Activated naive CD4-positive, alpha-beta T cell treated with anti-CD3 and anti-CD28 coated beads, Interleukin-2, amount 10 ng/mL, durations not matched to agents 7 days and 5 days (primary cell): ENCODE measurements at regions not wholly inside any gene's neighbourhood (a gene's known extent, or its start where the extent isn't known, plus 50 kb on each side); places are given as distances from the start of the nearest gene placed in this dataset.
"Not testable (repeated sequence)": the region's sequence is repeated elsewhere in the genome, so short reads cannot be mapped to it uniquely, and the experiment has no call there.

Source experiments
- CTCF ChIA-PET: fragments of 350-600 bp; sonication (Branson Sonifier 250); formaldehyde crosslinking; loops from one replicate; lab custom pipeline; 2021; ENCODE audit warnings: antibody characterized with exemption; lab: Charles Lee
- DNase-seq: peaks from one replicate; pipeline ENCODE4 v3.0.0-alpha.2; 2020
- H3K27ac Mint-ChIP-seq: one replicate; pipeline ENCODE4 v1.8.0; 2021; ENCODE audit warnings: mild to moderate bottlenecking, moderate library complexity, mixed read lengths
- H3K27me3 Mint-ChIP-seq: one replicate; pipeline ENCODE4 v1.8.0; 2021; ENCODE audit warnings: mild to moderate bottlenecking, mixed read lengths
- H3K36me3 Mint-ChIP-seq: one replicate; pipeline ENCODE4 v1.8.0; 2021; ENCODE audit warnings: mixed read lengths
- H3K4me1 Mint-ChIP-seq: one replicate; pipeline ENCODE4 v1.8.0; 2021; ENCODE audit warnings: mixed read lengths
- H3K4me3 Mint-ChIP-seq: one replicate; pipeline ENCODE4 v1.8.0; 2021; ENCODE audit warnings: mild to moderate bottlenecking, moderate library complexity, mixed read lengths
- H3K9me3 Mint-ChIP-seq: one replicate; pipeline ENCODE4 v1.8.0; 2021; ENCODE audit warnings: mixed read lengths

DNA sequence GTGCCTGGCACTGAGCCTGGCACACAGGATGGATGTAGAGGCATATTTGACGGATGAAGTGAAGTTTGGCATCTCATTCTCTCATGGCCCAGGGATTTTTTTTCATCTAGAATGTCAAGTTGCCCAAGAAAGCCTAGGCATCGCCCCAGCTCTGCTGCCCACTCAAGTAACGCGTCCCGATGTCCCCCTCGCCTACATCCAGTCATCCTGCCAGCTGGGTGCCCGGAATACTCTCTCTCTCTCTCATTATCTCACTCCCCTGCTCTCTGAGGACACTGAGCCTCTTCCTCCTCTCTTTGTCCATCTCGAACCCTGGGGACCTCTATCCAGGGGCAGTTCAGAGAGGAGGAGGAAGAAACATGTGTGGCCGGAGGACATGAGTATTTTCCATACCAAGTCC, 142.3 kb upstream of the ZC3H12A start:
- H3K36me3 Mint-ChIP-seq, result no peaks in the 10 kb centered on the region
- H3K4me1 Mint-ChIP-seq, result no peaks in the 10 kb centered on the region
- no peak overlapping the region for H3K27ac Mint-ChIP-seq
- CTCF ChIA-PET, result no interaction called here
- DNase-seq, result no peak
- peaks cover 7% of the 10 kb centered on the region for H3K27me3 Mint-ChIP-seq
- no peaks in the 10 kb centered on the region for H3K9me3 Mint-ChIP-seq
- no peak overlapping the region for H3K4me3 Mint-ChIP-seq

DNA sequence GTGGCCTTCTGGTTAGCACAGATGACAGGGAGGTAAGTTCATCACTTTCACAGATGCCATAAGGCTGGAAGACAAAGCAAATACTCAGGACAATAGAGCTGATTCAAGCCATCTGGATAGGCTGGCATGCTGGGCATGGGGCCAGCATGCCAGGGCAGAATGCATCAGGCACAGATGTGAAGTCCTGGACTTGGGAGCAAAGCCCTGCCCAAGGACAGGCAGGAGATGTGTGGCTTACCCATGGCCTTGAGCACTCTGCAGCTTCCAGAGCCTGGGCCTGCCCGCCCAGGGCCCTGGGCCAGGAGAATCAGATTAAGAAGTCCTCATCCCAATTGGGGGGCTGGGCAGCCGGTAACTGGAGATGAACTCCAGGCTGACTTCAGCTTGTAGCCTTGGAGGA, 135.7 kb upstream of the ZC3H12A start:
- peaks cover 13% of the 10 kb centered on the region for H3K27me3 Mint-ChIP-seq
- no peaks in the 10 kb centered on the region for H3K4me1 Mint-ChIP-seq
- no peak overlapping the region for H3K4me3 Mint-ChIP-seq
- no peaks in the 10 kb centered on the region for H3K9me3 Mint-ChIP-seq
- H3K36me3 Mint-ChIP-seq, result no peaks in the 10 kb centered on the region
- H3K27ac Mint-ChIP-seq, result no peak overlapping the region
- no peak for DNase-seq
- CTCF ChIA-PET, result no interaction called here

DNA sequence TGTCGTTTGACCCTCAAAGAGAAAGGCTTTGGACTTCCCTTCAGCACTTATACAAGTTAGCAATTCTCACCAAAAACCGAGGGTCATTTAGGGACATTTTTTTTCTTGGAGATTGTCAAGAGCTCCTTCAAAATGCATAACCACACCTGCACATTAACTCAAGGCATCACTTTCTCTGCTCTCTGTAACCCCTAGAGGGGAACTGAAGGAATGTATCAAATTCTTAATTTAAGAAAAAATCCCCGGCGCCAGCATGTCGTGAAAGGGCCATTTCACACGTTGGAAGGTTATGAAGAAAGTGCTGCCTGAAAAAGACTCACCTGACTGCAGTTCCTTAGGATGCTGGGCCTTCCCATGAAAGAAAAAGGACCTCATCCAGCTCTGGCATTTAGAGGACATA, 131.6 kb upstream of the ZC3H12A start:
- DNase-seq, result no peak
- CTCF ChIA-PET, result no interaction called here
- Mint-ChIP-seq H3K4me3 (no peak overlapping the region), H3K27me3 (peaks cover 5% of the 10 kb centered on the region), H3K36me3 (no peaks in the 10 kb centered on the region), H3K4me1 (no peaks in the 10 kb centered on the region), H3K27ac (no peak overlapping the region), H3K9me3 (no peaks in the 10 kb centered on the region)

DNA sequence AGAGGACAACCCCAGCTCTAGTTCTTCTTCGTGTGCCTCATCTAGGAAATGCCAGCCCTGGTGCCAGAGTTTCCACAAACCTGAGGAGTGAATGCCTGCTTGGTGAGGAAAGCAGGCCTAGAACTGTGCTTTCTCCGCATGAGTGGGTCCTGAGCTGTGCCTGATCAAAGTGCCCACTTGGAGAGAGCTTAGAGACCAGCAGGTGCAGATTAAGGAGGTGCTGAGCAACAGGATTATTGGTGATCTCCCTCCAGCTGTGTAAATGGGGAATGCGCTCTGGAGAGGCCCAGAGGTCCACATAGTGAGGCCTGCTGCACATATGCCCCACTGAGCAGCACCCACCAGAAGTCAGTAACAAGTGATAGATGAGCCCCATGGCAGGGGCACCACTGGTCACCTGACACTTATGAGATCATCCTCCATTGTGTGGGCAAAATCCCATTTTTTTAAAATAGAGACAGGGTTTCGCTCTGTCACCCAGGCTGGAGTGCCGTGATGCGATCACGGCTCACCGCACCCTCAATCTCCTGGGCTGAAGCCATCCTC, 127.2 kb upstream of the ZC3H12A start:
- CTCF ChIA-PET, result no interaction called here
- no peak for DNase-seq
- Mint-ChIP-seq H3K4me1 (no peaks in the 10 kb centered on the region), H3K36me3 (no peaks in the 10 kb centered on the region), H3K4me3 (no peak overlapping the region), H3K9me3 (no peaks in the 10 kb centered on the region), H3K27me3 (peaks cover 3% of the 10 kb centered on the region), H3K27ac (no peak overlapping the region)

DNA sequence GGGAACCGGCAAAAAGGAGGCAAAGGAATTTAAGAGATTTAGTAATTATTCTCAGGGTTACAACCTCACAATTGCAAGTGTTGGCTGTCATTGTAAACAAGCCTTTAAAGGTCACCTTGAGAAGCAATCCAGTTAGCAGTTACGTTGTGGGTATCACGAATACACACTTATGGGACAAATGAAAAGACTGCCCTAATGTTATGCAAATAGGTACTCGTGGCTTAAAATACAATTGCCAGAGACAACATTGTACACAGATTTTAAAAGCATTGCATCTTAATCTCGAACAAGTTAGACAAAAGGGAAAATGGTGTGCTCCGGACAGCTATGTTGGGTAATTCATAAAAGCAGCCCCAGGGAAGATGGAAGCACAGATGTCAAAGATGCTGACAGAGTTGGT, 120.5 kb upstream of the ZC3H12A start:
- CTCF ChIA-PET, result no interaction called here
- H3K4me3 Mint-ChIP-seq, result no peak overlapping the region
- no peaks in the 10 kb centered on the region for H3K4me1 Mint-ChIP-seq
- no peak overlapping the region for H3K27ac Mint-ChIP-seq
- no peaks in the 10 kb centered on the region for H3K9me3 Mint-ChIP-seq
- no peaks in the 10 kb centered on the region for H3K36me3 Mint-ChIP-seq
- peaks cover 10% of the 10 kb centered on the region for H3K27me3 Mint-ChIP-seq
- no peak for DNase-seq

DNA sequence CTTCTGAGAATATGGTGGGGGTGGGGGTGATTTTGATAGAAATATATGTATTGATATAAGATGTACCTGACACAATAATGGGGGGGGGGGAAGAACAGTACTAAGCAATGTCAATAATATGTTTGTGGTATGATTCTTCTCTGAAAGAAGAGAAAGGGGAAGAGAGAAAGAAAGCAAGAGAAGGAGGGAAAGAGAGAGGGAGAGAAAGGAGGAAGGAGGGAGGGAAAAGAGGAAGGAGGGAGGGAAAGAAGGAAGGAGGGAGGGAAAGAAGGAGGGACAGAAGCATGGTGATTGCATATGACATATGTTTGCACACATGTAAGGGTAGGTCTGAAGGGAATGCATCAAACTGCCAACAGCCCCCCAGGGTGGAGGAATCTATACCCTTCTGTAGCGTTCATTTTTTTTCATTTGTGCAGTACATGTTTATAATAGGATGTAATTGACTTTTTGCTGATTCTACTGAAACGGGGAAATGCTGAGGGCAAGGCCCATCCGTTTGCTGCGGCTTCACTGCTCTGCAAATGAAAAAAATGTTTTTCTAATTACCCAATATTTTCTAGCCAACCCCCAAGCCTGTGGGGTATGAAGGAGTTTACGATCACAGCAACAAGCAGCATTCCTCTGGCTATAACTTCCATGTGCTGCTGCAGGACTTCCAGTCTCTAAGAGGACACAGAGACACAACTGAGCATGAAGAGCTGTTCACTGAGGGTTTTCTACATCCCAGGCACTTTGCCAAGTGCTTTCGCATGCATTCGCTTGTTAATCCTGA, 119.3 kb upstream of the ZC3H12A start:
- CTCF ChIA-PET, result no interaction called here
- Mint-ChIP-seq H3K9me3 (no peaks in the 10 kb centered on the region), H3K27ac (no peak overlapping the region), H3K27me3 (peaks cover 12% of the 10 kb centered on the region), H3K4me1 (no peaks in the 10 kb centered on the region), H3K4me3 (no peak overlapping the region), H3K36me3 (no peaks in the 10 kb centered on the region)
- DNase-seq, result no peak

DNA sequence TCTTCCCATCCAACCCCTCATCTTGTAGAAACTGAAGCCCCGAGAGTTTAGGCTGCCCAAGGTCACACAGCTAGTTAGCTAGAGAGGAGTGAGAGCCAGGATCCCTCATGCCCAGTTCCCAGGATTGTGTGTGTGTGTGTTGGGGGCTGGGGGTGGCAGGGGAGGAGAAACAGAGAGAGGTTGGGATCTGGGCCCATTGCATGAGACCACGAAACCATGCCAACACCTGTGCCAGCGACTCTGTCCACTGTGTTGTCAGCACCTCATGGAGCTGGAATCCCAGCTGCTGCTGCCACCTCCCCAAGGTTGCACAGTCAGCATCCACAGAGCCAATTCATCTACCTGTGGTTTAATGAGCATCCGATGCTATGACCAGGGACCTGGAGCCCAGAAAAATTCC, 115.4 kb upstream of the ZC3H12A start:
- DNase-seq, result no peak
- no peak overlapping the region for H3K4me3 Mint-ChIP-seq
- H3K27me3 Mint-ChIP-seq, result peaks cover 36% of the 10 kb centered on the region
- no peaks in the 10 kb centered on the region for H3K4me1 Mint-ChIP-seq
- no peak overlapping the region for H3K27ac Mint-ChIP-seq
- no peaks in the 10 kb centered on the region for H3K9me3 Mint-ChIP-seq
- CTCF ChIA-PET, result no interaction called here
- no peaks in the 10 kb centered on the region for H3K36me3 Mint-ChIP-seq

DNA sequence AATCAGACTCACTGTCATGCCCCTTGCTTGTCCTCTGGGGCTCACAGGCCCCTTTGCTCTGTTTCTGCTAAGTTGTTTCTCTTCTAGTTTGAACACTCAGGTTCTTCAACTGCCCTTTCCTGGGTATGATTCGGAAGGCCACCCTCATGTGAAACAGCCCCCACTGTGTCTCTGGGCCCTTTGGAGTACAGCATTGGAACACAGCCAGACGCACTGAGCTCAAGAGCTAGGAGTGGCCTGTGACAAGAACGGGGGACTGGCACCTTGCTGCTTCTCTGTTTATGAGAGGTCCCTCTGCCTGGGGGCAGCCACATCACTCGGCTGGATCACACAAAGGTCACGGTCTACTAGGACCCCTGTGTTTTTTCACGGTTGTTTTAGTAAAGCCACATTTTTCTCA, 114.4 kb upstream of the ZC3H12A start:
- Mint-ChIP-seq H3K4me1 (no peaks in the 10 kb centered on the region), H3K27me3 (peaks cover 45% of the 10 kb centered on the region), H3K9me3 (no peaks in the 10 kb centered on the region), H3K4me3 (no peak overlapping the region), H3K27ac (no peak overlapping the region), H3K36me3 (no peaks in the 10 kb centered on the region)
- CTCF ChIA-PET, result no interaction called here
- no peak for DNase-seq

DNA sequence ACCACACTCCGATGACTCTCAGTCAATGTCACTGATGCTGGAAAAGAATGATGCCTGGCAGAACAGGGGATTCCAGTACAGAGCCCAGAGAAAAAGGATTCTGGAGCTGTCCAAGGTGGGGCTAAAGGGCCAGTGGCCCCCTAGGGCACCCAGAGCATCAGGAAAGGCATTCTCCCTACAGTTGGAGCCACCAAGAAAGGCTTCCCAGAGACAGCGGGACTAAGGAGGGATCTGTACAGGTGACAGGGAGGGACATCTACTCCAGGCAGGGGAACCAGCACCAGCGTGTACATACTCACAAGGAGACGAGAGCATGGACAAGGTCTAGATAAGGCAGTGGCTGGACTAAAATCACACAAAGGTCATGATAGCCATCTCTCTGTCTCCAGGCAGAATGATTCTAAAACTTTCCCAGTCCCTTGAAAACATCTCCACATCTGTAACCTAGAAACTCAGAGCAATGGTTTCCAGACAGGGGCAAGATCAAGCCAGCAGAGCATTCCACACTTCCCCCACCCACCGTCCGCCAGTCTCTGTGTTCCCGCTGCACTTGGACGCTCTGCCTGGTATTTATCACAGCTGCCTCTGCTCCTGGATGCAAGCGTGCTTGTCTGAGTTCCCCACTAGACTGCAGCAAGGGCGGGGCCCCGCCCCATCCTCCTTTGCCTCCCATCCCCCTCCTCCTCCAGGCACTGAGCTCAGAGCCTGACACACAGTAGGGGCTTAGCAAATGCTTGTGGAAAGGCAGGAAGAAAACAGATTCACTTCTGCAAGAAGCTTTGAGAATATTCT, 111.6 kb upstream of the ZC3H12A start:
- H3K27me3 Mint-ChIP-seq, result peaks cover 41% of the 10 kb centered on the region
- no peaks in the 10 kb centered on the region for H3K9me3 Mint-ChIP-seq
- H3K4me3 Mint-ChIP-seq, result no peak overlapping the region
- no peak overlapping the region for H3K27ac Mint-ChIP-seq
- CTCF ChIA-PET, result no interaction called here
- H3K36me3 Mint-ChIP-seq, result no peaks in the 10 kb centered on the region
- no peaks in the 10 kb centered on the region for H3K4me1 Mint-ChIP-seq
- DNase-seq, result no peak

DNA sequence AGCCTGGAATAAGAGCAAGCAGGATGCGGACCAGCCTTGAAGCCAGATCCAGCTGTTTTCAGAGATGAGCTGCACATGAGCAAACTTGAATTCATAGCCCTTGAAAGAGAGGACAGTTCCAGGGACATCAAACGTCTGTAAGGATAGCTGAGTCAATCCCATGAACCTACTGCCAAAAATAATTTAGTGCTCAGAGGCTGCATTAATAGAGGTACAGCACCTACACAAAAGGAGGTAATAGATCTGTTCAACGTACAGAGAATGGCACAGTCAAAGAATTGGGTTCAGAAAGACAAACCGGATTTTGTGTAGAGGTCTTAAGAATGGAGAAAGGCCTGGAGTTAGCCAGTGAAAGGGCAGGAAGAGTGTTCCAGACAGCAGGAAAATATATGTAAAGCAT, 110.8 kb upstream of the ZC3H12A start:
- Mint-ChIP-seq H3K4me3 (no peak overlapping the region), H3K9me3 (no peaks in the 10 kb centered on the region), H3K27me3 (peaks cover 35% of the 10 kb centered on the region), H3K36me3 (no peaks in the 10 kb centered on the region), H3K27ac (no peak overlapping the region), H3K4me1 (no peaks in the 10 kb centered on the region)
- CTCF ChIA-PET, result no interaction called here
- DNase-seq, result no peak

DNA sequence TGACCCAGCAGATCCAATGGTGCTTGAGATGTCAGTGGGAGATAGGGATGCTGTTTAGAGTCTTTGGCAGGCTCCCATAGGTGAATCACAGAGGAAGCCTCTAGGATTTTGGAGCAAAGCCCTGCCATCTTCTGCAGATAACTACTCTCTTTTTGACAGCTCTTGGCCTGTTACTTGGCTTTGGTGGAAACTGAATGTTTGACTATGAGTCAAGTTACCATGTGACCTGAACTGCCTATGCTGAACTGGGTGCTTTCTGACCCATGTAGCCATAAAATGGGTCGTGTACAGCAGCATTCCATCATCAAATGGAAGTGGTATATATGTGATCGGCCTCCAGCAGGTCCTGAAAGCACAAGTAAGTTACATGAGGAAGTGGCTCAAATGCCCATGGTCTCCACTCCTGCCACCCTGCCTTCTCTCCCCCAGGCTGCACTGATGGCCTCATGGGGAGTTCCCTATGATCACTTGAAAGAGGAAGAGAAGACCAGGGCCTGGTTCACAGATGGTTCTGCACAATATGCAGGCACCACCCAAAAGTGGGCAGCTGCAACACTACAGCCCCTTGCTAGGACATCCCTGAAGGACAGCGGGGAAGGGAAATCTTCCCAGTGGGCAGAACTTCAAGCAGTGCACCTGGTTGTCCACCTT, 105.6 kb upstream of the ZC3H12A start:
- H3K36me3 Mint-ChIP-seq, H3K27ac Mint-ChIP-seq, DNase-seq, CTCF ChIA-PET, H3K4me3 Mint-ChIP-seq, H3K4me1 Mint-ChIP-seq, H3K9me3 Mint-ChIP-seq: not testable (repeated sequence)
- peaks cover 21% of the 10 kb centered on the region for H3K27me3 Mint-ChIP-seq

DNA sequence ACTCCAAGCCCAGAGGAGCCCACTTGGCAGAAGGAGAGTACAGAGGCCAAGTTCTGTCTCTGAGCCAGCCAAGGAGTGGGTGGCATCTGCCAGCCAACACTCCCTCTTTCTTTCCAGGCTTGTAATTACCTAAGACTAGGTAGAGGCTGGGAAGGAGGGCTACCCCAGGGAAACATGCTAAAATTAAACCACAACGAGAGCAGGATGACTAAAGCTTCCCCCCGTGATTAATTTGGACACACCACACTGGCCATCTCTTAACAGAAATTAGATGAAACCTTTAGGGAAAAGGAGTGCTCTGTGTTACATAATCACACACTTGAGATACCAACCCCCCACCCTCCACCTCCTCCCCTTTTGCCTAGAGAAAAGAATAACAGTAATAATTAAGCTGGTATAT, 102.1 kb upstream of the ZC3H12A start:
- DNase-seq, result no peak
- no peak overlapping the region for H3K27ac Mint-ChIP-seq
- peaks cover 17% of the 10 kb centered on the region for H3K27me3 Mint-ChIP-seq
- H3K4me1 Mint-ChIP-seq, result no peaks in the 10 kb centered on the region
- H3K36me3 Mint-ChIP-seq, result no peaks in the 10 kb centered on the region
- CTCF ChIA-PET, result no interaction called here
- no peaks in the 10 kb centered on the region for H3K9me3 Mint-ChIP-seq
- H3K4me3 Mint-ChIP-seq, result no peak overlapping the region

DNA sequence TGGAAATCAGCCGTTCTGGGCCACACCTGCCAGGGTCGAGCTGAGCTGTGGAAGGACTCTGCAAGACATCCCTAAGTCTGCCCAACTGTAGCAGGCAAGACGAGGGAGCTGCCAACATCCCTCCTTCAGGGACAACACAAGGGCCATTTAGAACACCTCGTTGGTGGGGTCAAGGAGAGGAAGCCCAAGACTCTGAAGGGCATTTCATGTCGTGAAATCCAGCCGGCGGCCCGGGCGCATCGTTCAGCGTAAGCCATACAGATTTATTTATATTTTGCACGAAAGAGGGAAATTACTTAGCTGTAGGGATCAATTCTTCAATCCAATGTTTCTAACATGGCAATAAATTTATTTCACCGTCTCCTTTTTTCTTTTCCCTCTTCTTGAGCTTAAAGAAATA, 101.7 kb upstream of the ZC3H12A start:
- Mint-ChIP-seq H3K36me3 (no peaks in the 10 kb centered on the region), H3K9me3 (no peaks in the 10 kb centered on the region), H3K27ac (no peak overlapping the region), H3K27me3 (peaks cover 17% of the 10 kb centered on the region), H3K4me1 (no peaks in the 10 kb centered on the region), H3K4me3 (no peak overlapping the region)
- DNase-seq, result no peak
- CTCF ChIA-PET, result no interaction called here

DNA sequence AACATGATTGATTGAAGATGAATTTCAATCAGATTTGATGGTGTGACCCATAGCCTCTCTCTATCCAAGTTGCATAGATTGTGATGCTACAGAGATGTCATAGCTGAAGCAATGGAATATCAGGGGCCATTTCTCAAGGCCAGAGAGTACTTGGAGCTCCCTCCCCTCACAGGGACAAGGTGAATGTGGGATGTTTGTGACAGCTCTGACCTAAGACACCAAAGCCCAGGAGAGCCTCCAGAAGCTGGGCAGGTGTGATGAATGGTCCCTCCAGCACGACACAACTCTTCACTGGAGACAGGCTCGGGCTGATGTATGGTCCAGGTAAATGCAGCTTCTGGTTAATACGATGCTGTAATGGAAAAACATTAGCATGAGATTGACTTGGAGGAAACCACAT, 101.0 kb upstream of the ZC3H12A start:
- CTCF ChIA-PET, result no interaction called here
- Mint-ChIP-seq H3K4me1 (no peaks in the 10 kb centered on the region), H3K36me3 (no peaks in the 10 kb centered on the region), H3K4me3 (no peak overlapping the region), H3K27ac (no peak overlapping the region), H3K27me3 (peaks cover 17% of the 10 kb centered on the region), H3K9me3 (no peaks in the 10 kb centered on the region)
- no peak for DNase-seq
